HUES6 (cell line): ENCODE measurements at regions not wholly inside any gene's neighbourhood (a gene's known extent, or its start where the extent isn't known, plus 50 kb on each side); places are given as distances from the start of the nearest gene placed in this dataset.

ENCODE experiments used
- H3K27ac ChIP-seq: 2 replicates; pipeline ENCODE4 v1.7.0; 2013; ENCODE audit warnings: low read depth, mild to moderate bottlenecking, low read length, inconsistent platforms
- H3K27me3 ChIP-seq: 2 replicates; pipeline ENCODE4 v1.6.1; 2013; ENCODE audit warnings: low read length; ENCODE audit not compliant: control insufficient read depth, insufficient read depth
- H3K36me3 ChIP-seq: 2 replicates; pipeline ENCODE4 v1.6.1; 2013; ENCODE audit warnings: low read length; ENCODE audit not compliant: control insufficient read depth, insufficient read depth
- H3K4me1 ChIP-seq: 2 replicates; pipeline ENCODE4 v1.6.1; 2013; ENCODE audit warnings: low read length; ENCODE audit not compliant: control insufficient read depth, insufficient read depth
- H3K4me3 ChIP-seq: 2 replicates; pipeline ENCODE4 v1.5.1; 2013; ENCODE audit warnings: low read depth, low read length
- H3K9ac ChIP-seq: one replicate; pipeline ENCODE4 v1.6.1; 2013; ENCODE audit warnings: mild to moderate bottlenecking, low read length
- H3K9me3 ChIP-seq: 2 replicates; pipeline ENCODE4 v1.6.1; 2013; ENCODE audit warnings: low read depth, low read length; ENCODE audit not compliant: control insufficient read depth, insufficient read depth

GRCh38 chr16:80175011-80175410, 365.8 kb upstream of the DYNLRB2 start:
- no peak overlapping the region for H3K27ac ChIP-seq
- no peaks in the 10 kb centered on the region for H3K4me1 ChIP-seq
- H3K4me3 ChIP-seq: no peak overlapping the region

DNA sequence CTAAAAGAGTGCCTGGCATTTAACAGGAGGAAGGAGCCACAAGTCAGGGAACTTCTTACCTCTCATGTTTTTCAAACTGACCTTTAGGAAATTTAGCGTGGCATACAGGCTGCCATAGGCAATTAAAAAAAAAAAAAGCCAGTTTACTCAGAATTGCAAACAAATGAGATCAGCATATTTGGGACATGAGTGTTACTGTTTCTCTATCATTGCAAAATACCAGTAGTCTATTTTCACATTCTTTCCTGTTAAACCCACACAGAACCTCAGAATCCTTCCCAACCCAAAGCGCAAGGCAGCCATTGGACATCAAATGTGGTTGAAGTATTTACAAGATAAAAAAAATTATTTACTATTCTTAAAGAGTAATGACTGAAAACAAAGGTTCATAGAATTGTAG, 366.4 kb upstream of the DYNLRB2 start:
- Histone ChIP-seq H3K4me1 (no peaks in the 10 kb centered on the region), H3K9ac (no peak overlapping the region), H3K9me3 (no peaks in the 10 kb centered on the region), H3K4me3 (no peak overlapping the region), H3K27me3 (no peaks in the 10 kb centered on the region), H3K27ac (no peak overlapping the region), H3K36me3 (no peaks in the 10 kb centered on the region)

More at GRCh38 chr16:80175011-80175410, 365.8 kb upstream of the DYNLRB2 start:
- Histone ChIP-seq H3K9me3 (no peaks in the 10 kb centered on the region), H3K36me3 (no peaks in the 10 kb centered on the region), H3K9ac (no peak overlapping the region), H3K27me3 (no peaks in the 10 kb centered on the region)

- H3K27me3 ChIP-seq: no peaks in the 10 kb centered on the region
- H3K27ac ChIP-seq: no peak overlapping the region
- no peak overlapping the region for H3K4me3 ChIP-seq
- H3K9ac ChIP-seq: no peak overlapping the region
- no peaks in the 10 kb centered on the region for H3K36me3 ChIP-seq
- H3K4me1 ChIP-seq: no peaks in the 10 kb centered on the region
- H3K9me3 ChIP-seq: no peaks in the 10 kb centered on the region
These were observed 369.0 kb upstream of the DYNLRB2 start for GRCh38 chr16:80171746-80172145.

- Histone ChIP-seq H3K9me3 (no peaks in the 10 kb centered on the region), H3K36me3 (no peaks in the 10 kb centered on the region), H3K9ac (no peak overlapping the region), H3K27me3 (no peaks in the 10 kb centered on the region), H3K27ac (no peak overlapping the region), H3K4me1 (no peaks in the 10 kb centered on the region), H3K4me3 (no peak overlapping the region)
These were observed 369.6 kb upstream of the DYNLRB2 start for GRCh38 chr16:80171199-80171598.

DNA sequence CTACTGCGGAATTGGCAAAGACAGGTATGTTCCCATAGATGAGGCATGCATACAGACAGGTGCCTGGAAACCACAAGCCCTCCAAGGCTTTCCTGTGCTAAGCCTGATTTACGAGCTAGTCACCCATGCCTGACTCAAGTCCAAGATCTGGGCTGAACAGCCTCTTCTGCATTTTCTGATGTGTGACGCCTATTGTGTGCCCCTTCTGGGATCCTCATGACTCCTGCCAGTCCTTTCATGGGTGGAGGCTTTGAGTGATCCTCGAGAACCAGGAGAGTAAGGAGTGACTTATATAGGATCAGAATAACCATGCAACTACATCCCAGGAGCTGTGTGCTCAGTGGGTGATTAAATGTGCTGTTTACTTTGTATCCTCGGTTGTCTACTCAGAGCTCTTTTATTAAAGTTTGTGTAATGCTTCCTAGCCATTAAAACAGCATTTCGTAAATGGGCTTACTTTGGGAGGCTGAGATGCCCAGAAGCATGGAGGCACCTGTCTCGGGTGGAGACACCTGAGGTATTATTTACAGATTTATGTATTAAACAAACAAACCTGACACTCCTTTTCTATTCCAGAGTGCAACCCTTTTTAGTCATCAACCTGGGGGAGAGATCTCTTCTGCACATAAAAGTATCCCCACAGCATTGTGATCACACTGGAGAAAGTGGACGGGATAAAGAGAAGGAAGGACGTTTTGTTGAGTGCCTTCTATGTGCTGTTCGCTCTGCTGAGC, 373.0 kb upstream of the DYNLRB2 start:
- no peak overlapping the region for H3K9ac ChIP-seq
- H3K9me3 ChIP-seq: no peaks in the 10 kb centered on the region
- H3K4me1 ChIP-seq: no peaks in the 10 kb centered on the region
- no peaks in the 10 kb centered on the region for H3K27me3 ChIP-seq
- H3K4me3 ChIP-seq: no peak overlapping the region
- no peak overlapping the region for H3K27ac ChIP-seq
- no peaks in the 10 kb centered on the region for H3K36me3 ChIP-seq

GRCh38 chr16:80166082-80166481, 374.7 kb upstream of the DYNLRB2 start:
- H3K27ac ChIP-seq: no peak overlapping the region
- H3K36me3 ChIP-seq: no peaks in the 10 kb centered on the region
- no peaks in the 10 kb centered on the region for H3K4me1 ChIP-seq
- H3K4me3 ChIP-seq: no peak overlapping the region
- no peak overlapping the region for H3K9ac ChIP-seq
- no peaks in the 10 kb centered on the region for H3K9me3 ChIP-seq
- no peaks in the 10 kb centered on the region for H3K27me3 ChIP-seq

- H3K4me1 ChIP-seq: no peaks in the 10 kb centered on the region
- H3K4me3 ChIP-seq: no peak overlapping the region
- H3K27me3 ChIP-seq: no peaks in the 10 kb centered on the region
- H3K36me3 ChIP-seq: no peaks in the 10 kb centered on the region
- H3K9ac ChIP-seq: no peak overlapping the region
- H3K27ac ChIP-seq: no peak overlapping the region
- no peaks in the 10 kb centered on the region for H3K9me3 ChIP-seq
These were observed 375.7 kb upstream of the DYNLRB2 start for GRCh38 chr16:80164966-80165550.

DNA sequence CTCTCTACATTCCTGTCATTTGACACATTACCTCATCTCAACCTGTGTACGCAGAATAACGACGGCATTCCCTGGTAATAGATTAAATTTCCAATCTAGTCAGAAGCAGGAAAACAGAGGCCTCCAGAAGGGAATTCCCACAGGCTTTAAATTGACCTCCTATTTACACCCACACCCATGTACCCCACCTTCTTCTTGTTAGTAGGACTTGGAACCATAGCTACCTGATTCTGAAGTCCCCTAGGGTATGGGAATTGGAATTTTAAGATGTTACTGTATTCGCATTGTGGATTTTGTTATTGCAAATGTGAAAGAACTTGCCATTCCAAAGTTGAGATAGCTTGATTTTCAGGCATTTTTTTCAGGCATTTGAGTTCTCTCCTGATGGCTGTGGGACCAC, 377.5 kb upstream of the DYNLRB2 start:
- no peaks in the 10 kb centered on the region for H3K9me3 ChIP-seq
- H3K27ac ChIP-seq: no peak overlapping the region
- H3K27me3 ChIP-seq: no peaks in the 10 kb centered on the region
- H3K4me3 ChIP-seq: no peak overlapping the region
- no peak overlapping the region for H3K9ac ChIP-seq
- H3K4me1 ChIP-seq: no peaks in the 10 kb centered on the region
- H3K36me3 ChIP-seq: no peaks in the 10 kb centered on the region

DNA sequence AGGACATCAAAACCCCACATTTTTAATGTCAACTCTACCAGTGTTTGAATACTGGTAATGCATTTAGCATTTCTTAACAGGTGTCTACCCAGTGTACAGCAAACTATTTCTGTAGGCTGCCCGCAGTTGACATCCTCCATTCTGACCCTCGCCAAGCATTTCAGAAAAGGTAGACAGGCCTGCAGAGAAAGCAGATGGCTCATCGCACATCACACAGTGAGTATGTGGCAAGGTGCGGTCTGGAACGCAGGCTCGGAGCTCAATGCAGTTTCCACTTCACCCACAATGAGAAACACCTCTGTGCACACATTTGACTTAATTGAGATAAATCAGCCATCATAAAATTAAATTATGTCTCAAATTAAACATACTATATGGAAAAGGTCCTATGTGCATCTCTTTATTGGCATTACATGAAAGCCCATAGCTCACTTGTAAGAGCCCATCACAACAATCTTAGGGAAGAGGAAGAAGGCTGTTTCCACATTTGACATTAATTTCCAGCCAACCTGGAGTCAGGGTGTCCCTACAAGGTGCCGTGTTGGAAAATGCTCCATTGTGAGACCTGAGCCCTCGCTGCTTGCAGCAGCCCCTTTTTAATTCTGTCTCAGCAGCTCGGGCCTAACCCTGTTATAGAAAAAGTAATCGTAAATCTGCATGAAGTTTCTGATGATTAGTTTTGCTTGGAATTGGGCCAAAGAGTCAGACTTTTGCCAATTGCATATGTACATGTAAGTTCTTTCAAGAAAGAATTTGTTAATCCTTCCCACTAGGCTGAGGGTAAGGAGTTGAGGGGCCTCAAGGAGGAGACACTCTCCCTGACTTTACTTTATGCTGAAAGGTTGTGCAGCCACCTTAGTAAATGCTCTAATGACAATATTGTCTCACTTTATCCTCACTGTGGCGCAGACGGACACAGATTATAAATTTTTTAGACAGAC, 378.7 kb upstream of the DYNLRB2 start:
- H3K4me1 ChIP-seq: no peaks in the 10 kb centered on the region

DNA sequence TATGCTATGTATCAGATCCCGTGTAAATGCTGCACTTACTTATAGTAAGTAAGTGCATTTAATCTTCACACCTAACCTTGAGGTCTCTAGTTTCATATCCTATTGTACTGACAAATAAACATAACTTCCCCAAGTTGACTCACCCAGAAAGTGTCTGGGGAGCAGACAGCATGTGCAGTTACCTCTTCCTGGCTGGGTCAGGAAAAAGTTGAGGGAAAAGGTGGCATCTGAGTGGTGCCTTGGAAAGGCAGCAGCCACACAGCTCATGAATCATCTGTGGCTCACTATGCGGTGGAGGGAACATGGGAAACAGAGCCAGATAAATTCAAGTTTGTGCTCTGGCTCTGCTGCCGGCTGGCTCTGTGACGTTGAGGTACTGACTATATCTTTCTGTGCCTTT, 382.0 kb upstream of the DYNLRB2 start:
- Histone ChIP-seq H3K36me3 (no peaks in the 10 kb centered on the region), H3K9me3 (no peaks in the 10 kb centered on the region), H3K27me3 (no peaks in the 10 kb centered on the region), H3K4me1 (no peaks in the 10 kb centered on the region), H3K27ac (no peak overlapping the region), H3K9ac (no peak overlapping the region), H3K4me3 (no peak overlapping the region)

More for the DNA sequence above, 378.7 kb upstream of the DYNLRB2 start:
- no peak overlapping the region for H3K4me3 ChIP-seq
- no peaks in the 10 kb centered on the region for H3K27me3 ChIP-seq
- H3K36me3 ChIP-seq: no peaks in the 10 kb centered on the region
- no peak overlapping the region for H3K27ac ChIP-seq
- H3K9me3 ChIP-seq: no peaks in the 10 kb centered on the region
- no peak overlapping the region for H3K9ac ChIP-seq

DNA sequence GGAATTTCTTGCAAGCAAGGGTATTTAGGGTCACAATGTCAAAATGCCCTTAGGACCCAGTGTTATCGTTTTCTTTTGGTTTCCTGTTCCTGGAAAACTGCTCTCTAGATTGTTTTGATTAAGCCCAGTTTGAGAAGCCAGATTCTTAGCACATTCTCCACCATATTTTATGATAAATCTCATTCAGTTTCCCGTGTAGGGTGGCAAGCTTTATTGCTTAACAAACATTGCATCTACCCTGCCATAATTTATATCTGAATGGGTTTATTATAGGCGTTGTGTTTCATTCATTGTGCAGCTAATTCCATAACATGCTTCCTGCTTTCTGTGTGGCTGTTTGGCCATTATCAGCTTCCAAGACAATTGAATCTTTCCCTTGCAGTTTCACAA, 389.1 kb upstream of the DYNLRB2 start:
- Histone ChIP-seq H3K4me1 (no peaks in the 10 kb centered on the region), H3K27ac (no peak overlapping the region), H3K9me3 (no peaks in the 10 kb centered on the region), H3K27me3 (no peaks in the 10 kb centered on the region), H3K9ac (no peak overlapping the region), H3K4me3 (no peak overlapping the region), H3K36me3 (no peaks in the 10 kb centered on the region)
